HFFc6 (cell line): ENCODE measurements at regions not wholly inside any gene's neighbourhood (a gene's known extent, or its start where the extent isn't known, plus 50 kb on each side); places are given as distances from the start of the nearest gene placed in this dataset.

Source experiments
- DNase-seq: peaks from one replicate; pipeline ENCODE4 v3.0.0-alpha.2; 2018
- H3K27ac Mint-ChIP-seq: 2 replicates; pipeline ENCODE4 v1.8.0; 2020; ENCODE audit warnings: mild to moderate bottlenecking, mixed read lengths
- H3K27me3 Mint-ChIP-seq: 2 replicates; pipeline ENCODE4 v1.8.0; 2021; ENCODE audit warnings: mild to moderate bottlenecking, moderate library complexity, mixed read lengths; ENCODE audit not compliant: insufficient read depth
- H3K36me3 Mint-ChIP-seq: 2 replicates; pipeline ENCODE4 v1.8.0; 2021; ENCODE audit warnings: low read depth, mixed read lengths
- H3K4me1 Mint-ChIP-seq: 2 replicates; pipeline ENCODE4 v1.8.0; 2020; ENCODE audit warnings: low read depth, mixed read lengths
- H3K4me3 Mint-ChIP-seq: 2 replicates; pipeline ENCODE4 v1.8.0; 2020; ENCODE audit warnings: mild to moderate bottlenecking, moderate library complexity, mixed read lengths
- H3K9me3 Mint-ChIP-seq: 2 replicates; pipeline ENCODE4 v1.8.0; 2020; ENCODE audit warnings: mild to moderate bottlenecking, mixed read lengths
- TF ChIP-seq, protein P1 (sequence below): fragments of 200-600 bp; sonication (generic); IDR thresholded peaks from 2 replicates; pipeline ENCODE4 v1.5.0; 2021; ENCODE audit warnings: antibody characterized with exemption, mild to moderate bottlenecking

DNA sequence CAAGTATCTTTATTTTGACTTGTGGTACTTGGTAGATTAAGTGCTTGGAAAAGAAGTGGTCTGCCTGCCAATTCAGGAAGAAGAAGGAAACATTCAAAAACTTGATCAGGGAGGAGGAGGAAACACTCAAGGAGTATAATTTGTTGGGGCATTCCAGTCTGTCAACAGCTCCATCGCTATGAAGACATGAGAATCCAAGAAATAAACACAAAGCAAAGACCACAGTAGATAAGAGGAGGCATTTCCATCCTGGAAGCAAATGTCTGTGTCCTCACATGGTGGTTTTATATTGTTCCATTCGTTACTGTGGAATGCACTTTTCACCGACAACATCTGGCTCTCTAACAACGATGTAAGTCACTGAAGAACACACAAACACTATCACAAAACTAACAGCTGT is 176.1 kb upstream of the FRMD4B start:
- peaks cover 4% of the 10 kb centered on the region for H3K27me3 Mint-ChIP-seq
- H3K4me3 Mint-ChIP-seq: no peak overlapping the region
- TF ChIP-seq, protein P1, sequence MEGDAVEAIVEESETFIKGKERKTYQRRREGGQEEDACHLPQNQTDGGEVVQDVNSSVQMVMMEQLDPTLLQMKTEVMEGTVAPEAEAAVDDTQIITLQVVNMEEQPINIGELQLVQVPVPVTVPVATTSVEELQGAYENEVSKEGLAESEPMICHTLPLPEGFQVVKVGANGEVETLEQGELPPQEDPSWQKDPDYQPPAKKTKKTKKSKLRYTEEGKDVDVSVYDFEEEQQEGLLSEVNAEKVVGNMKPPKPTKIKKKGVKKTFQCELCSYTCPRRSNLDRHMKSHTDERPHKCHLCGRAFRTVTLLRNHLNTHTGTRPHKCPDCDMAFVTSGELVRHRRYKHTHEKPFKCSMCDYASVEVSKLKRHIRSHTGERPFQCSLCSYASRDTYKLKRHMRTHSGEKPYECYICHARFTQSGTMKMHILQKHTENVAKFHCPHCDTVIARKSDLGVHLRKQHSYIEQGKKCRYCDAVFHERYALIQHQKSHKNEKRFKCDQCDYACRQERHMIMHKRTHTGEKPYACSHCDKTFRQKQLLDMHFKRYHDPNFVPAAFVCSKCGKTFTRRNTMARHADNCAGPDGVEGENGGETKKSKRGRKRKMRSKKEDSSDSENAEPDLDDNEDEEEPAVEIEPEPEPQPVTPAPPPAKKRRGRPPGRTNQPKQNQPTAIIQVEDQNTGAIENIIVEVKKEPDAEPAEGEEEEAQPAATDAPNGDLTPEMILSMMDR: no peak
- H3K27ac Mint-ChIP-seq: no peak overlapping the region
- no peaks in the 10 kb centered on the region for H3K4me1 Mint-ChIP-seq
- no peak for DNase-seq
- peaks cover 1% of the 10 kb centered on the region; the same call in 1 of the 2 replicates for H3K9me3 Mint-ChIP-seq
- H3K36me3 Mint-ChIP-seq: 0 out of 2 replicates have a peak, but pooled peaks cover 4% of the 10 kb centered on the region

DNA sequence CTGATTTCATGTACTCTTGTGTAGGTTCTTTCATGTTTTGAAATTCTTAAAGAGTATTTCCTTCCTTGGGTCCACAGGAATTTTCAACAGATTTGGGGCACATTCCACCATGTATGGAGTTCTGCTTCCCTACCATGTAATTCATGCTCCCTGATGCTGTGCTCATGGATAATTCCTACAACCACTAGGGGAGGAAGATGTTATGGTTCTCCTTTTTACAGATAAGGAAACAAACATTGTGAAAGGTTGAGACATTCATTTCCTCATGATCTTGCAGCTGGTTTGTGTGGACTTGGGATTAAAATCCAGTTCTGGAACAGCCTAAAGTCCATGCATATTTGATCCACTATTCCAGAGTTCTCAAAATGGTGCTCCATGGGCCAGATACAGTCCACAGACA is 174.9 kb upstream of the FRMD4B start:
- Mint-ChIP-seq H3K27me3 (no peaks in the 10 kb centered on the region), H3K27ac (no peak overlapping the region)

DNA sequence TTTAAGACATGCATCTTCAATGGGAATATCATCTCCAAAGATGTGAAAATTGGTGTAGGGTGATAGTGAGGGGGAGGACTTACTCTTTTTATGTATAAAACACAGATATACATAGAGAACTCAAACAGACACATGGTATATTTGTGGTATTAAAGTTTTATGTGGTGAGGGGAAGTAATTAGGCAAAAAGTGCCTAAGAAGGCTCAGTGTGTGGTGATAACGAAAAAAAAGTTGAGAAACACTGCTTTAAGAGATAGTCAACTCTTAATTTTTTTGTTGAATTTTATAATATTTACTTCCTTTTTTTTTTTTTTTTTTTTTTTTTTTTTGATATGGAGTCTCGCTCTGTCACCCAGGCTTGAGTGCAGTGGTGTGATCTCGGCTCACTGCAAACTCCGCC is 174.2 kb upstream of the FRMD4B start:
- no peaks in the 10 kb centered on the region for H3K27me3 Mint-ChIP-seq
- H3K27ac Mint-ChIP-seq: no peak overlapping the region
- no peaks in the 10 kb centered on the region for H3K4me1 Mint-ChIP-seq
- TF ChIP-seq, protein P1: no peak
- H3K4me3 Mint-ChIP-seq: no peak overlapping the region
- H3K36me3 Mint-ChIP-seq: no peaks in the 10 kb centered on the region
- H3K9me3 Mint-ChIP-seq: no peaks in the 10 kb centered on the region; the same call in 1 of the 2 replicates
- no peak for DNase-seq

More for the DNA sequence above, 174.9 kb upstream of the FRMD4B start:
- H3K9me3 Mint-ChIP-seq: no peaks in the 10 kb centered on the region; the same call in 1 of the 2 replicates
- H3K4me3 Mint-ChIP-seq: no peak overlapping the region
- H3K36me3 Mint-ChIP-seq: no peaks in the 10 kb centered on the region
- no peak for DNase-seq
- no peaks in the 10 kb centered on the region for H3K4me1 Mint-ChIP-seq
- TF ChIP-seq, protein P1: no peak

DNA sequence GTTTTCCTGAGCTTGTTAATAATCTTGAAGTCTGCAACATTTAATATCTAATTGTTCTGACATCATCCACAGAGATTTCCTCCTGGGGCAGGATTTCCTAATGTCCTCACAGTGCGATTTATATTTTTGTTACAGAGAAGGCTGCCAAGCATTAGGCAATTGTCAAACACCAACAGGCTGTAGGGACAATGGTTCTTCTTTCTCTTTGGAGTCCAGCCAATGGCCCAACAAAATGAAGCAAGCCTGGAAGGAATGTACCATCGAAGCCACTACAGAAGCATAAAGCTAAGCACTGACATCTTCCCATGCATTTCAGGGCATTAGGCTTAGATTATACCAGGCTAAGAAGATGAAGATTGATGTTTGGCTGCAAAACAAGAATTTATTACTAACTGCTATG is 173.0 kb upstream of the FRMD4B start:
- TF ChIP-seq, protein P1: no peak
- Mint-ChIP-seq H3K27ac (no peak overlapping the region), H3K4me1 (no peaks in the 10 kb centered on the region), H3K9me3 (no peaks in the 10 kb centered on the region; the same call in 1 of the 2 replicates), H3K27me3 (no peaks in the 10 kb centered on the region), H3K4me3 (no peak overlapping the region), H3K36me3 (no peaks in the 10 kb centered on the region)
- no peak for DNase-seq

DNA sequence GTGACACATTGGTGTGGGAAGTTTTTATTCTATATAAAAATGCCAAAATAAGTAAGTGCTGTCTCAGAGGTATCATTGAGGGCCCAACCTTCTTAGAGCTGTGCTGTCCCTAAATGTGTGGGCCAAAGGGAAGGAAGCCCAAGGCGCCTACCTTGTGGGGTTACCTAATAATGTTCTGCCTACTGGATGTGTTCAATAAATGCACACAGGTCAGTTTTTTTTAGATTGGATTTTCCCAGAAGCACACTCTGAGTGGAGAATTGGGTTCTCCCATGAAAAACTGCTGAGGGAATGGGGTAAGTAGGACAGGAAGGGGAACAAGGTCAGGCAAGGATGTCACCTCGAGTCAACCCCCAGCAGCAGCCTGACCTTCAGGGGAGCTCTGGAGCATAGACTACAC is 168.7 kb upstream of the FRMD4B start:
- H3K27me3 Mint-ChIP-seq: no peaks in the 10 kb centered on the region
- no peak overlapping the region for H3K4me3 Mint-ChIP-seq
- no peaks in the 10 kb centered on the region; the same call in 1 of the 2 replicates for H3K9me3 Mint-ChIP-seq
- no peak overlapping the region for H3K27ac Mint-ChIP-seq
- no peaks in the 10 kb centered on the region for H3K36me3 Mint-ChIP-seq
- TF ChIP-seq, protein P1: no peak
- no peak for DNase-seq
- H3K4me1 Mint-ChIP-seq: no peaks in the 10 kb centered on the region

DNA sequence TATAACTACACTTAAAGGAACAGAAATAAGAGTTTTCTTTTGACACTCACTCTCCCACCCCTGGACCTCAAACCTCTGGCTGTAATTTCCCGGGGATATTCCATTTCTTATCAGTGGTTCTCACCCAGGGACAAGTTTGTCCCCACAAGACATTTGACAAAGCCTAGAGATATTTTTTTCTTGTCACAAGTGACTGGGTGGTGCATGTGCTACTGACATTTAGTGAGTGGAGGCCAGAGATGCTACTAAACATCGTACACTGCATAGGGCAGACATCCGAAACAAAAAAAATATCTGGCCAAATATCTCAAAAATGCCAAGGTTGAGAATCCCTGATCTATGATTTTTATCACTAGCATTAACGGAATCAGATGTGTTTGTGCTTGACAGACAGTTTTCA is 168.0 kb upstream of the FRMD4B start:
- no peak for DNase-seq
- Mint-ChIP-seq H3K27ac (no peak overlapping the region), H3K4me1 (no peaks in the 10 kb centered on the region), H3K9me3 (no peaks in the 10 kb centered on the region; the same call in 1 of the 2 replicates), H3K4me3 (no peak overlapping the region), H3K36me3 (no peaks in the 10 kb centered on the region), H3K27me3 (no peaks in the 10 kb centered on the region)
- TF ChIP-seq, protein P1: no peak
